OCI-LY3 (cell line): ENCODE measurements at regions not wholly inside any gene's neighbourhood (a gene's known extent, or its start where the extent isn't known, plus 50 kb on each side); places are given as distances from the start of the nearest gene placed in this dataset.

Source experiments
- H2AFZ ChIP-seq: fragments of 200-600, 300-600 bp; shearing (Covaris generic); 2 replicates; pipeline ENCODE4 v1.6.0; 2014; ENCODE audit warnings: antibody characterized with exemption, low read depth, low read length
- H3K27ac ChIP-seq: fragments of 200-600, 300-600 bp; sonication (generic); 2 replicates; pipeline ENCODE4 v1.5.1; 2014; ENCODE audit warnings: mild to moderate bottlenecking, low read length, moderate library complexity, mixed read lengths
- H3K27me3 ChIP-seq: fragments of 200-600, 300-600 bp; sonication (generic); 2 replicates; pipeline ENCODE4 v1.6.1; 2014; ENCODE audit warnings: low read depth, low read length, mixed read lengths
- H3K36me3 ChIP-seq: fragments of 200-600, 300-600 bp; sonication (generic); replicated peaks from 2 replicates; pipeline ENCODE3; 2014; ENCODE audit warnings: low read depth, low read length, mixed read lengths
- H3K4me1 ChIP-seq: fragments of 300-600, 200-600 bp; sonication (generic); 2 replicates; pipeline ENCODE4 v1.6.1; 2014; ENCODE audit warnings: low read length, mixed read lengths
- H3K4me2 ChIP-seq: fragments of 200-600, 300-600 bp; sonication (generic); 2 replicates; pipeline ENCODE4 v1.6.1; 2014; ENCODE audit warnings: low read length, mixed read lengths
- H3K4me3 ChIP-seq: fragments of 300-600, 200-600 bp; sonication (generic); 2 replicates; pipeline ENCODE4 v1.5.1; 2014; ENCODE audit warnings: antibody characterized with exemption, mild to moderate bottlenecking, low read length, moderate library complexity
- H3K79me2 ChIP-seq: fragments of 300-600, 200-600 bp; shearing (Covaris generic); 2 replicates; pipeline ENCODE4 v1.6.1; 2014; ENCODE audit warnings: mild to moderate bottlenecking, low read length, mixed read lengths
- H3K9ac ChIP-seq: fragments of 300-600, 200-600 bp; shearing (Covaris generic); 2 replicates; pipeline ENCODE4 v1.6.0; 2014; ENCODE audit warnings: mild to moderate bottlenecking, low read length, moderate library complexity
- H3K9me3 ChIP-seq: fragments of 200-600, 300-600 bp; shearing (Covaris generic); 2 replicates; pipeline ENCODE4 v1.6.1; 2014; ENCODE audit warnings: low read length, mixed read lengths; ENCODE audit not compliant: insufficient read depth
- H4K20me1 ChIP-seq: fragments of 200-600, 300-600 bp; sonication (generic); 2 replicates; pipeline ENCODE4 v1.6.1; 2016; ENCODE audit warnings: low read length, mixed read lengths; ENCODE audit not compliant: insufficient read depth
- EZH2phosphoT487 ChIP-seq: fragments of 200-600 bp; shearing (Covaris generic); IDR thresholded peaks from 2 replicates; pipeline ENCODE4 v1.6.1; 2018; ENCODE audit warnings: antibody characterized with exemption, mixed run types, low read depth
- TF ChIP-seq, protein P1 (sequence below): fragments of 200-600, 300-600 bp; sonication (generic); IDR thresholded peaks from 2 replicates; pipeline ENCODE4 v1.5.1; 2014; ENCODE audit warnings: antibody characterized with exemption, low read length, low read depth

- Histone ChIP-seq H3K4me1 (no peaks in the 10 kb centered on the region), H3K79me2 (no peaks in the 10 kb centered on the region), H3K36me3 (no peaks in the 10 kb centered on the region), H3K4me3 (no peak overlapping the region), H2AFZ (no peak overlapping the region), H4K20me1 (no peaks in the 10 kb centered on the region), H3K9ac (no peak overlapping the region), H3K27me3 (peaks cover 17% of the 10 kb centered on the region), H3K9me3 (no peaks in the 10 kb centered on the region), H3K4me2 (no peak overlapping the region), H3K27ac (no peak overlapping the region)
- TF ChIP-seq EZH2phosphoT487: no peak
- TF ChIP-seq, protein P1, sequence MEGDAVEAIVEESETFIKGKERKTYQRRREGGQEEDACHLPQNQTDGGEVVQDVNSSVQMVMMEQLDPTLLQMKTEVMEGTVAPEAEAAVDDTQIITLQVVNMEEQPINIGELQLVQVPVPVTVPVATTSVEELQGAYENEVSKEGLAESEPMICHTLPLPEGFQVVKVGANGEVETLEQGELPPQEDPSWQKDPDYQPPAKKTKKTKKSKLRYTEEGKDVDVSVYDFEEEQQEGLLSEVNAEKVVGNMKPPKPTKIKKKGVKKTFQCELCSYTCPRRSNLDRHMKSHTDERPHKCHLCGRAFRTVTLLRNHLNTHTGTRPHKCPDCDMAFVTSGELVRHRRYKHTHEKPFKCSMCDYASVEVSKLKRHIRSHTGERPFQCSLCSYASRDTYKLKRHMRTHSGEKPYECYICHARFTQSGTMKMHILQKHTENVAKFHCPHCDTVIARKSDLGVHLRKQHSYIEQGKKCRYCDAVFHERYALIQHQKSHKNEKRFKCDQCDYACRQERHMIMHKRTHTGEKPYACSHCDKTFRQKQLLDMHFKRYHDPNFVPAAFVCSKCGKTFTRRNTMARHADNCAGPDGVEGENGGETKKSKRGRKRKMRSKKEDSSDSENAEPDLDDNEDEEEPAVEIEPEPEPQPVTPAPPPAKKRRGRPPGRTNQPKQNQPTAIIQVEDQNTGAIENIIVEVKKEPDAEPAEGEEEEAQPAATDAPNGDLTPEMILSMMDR: no peak
Observed at GRCh38 chr15:68501259-68501591, 69.3 kb upstream of the ITGA11 start.

- Histone ChIP-seq H3K27ac (no peak overlapping the region), H3K4me1 (no peaks in the 10 kb centered on the region), H3K36me3 (no peaks in the 10 kb centered on the region), H3K9me3 (no peaks in the 10 kb centered on the region), H3K79me2 (no peaks in the 10 kb centered on the region), H3K4me2 (no peak overlapping the region), H3K4me3 (no peak overlapping the region), H3K9ac (no peak overlapping the region), H3K27me3 (peaks cover 19% of the 10 kb centered on the region), H2AFZ (no peak overlapping the region), H4K20me1 (no peaks in the 10 kb centered on the region)
- TF ChIP-seq EZH2phosphoT487: no peak
- TF ChIP-seq, protein P1: no peak
Observed at GRCh38 chr15:68501616-68502015, 69.7 kb upstream of the ITGA11 start.

DNA sequence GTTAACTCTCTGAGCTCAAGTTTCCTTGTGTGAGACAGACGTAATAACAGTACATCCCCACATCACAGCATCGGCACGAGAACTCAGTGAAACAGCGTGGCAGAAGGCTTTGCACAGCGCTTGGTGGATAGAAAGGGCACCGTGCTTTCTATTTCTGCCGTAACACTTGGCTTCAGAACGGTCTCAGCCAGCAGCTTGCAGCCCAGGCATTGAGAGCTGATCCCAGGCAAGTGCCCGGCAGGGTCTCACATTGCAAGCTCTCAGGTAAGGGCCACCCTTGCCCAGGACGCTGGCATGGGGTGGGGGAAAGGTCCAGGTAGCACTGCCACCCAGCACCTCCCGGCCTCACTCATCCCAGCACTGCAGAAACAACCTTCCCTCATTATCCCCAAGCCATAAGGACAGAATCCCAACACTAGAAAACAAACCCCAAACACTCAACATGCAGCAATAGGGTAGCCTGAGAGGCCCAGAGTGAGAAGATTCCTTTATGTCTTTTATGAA lies 70.5 kb upstream of the ITGA11 start:
- peaks cover 24% of the 10 kb centered on the region for H3K27me3 ChIP-seq
- H3K79me2 ChIP-seq: no peaks in the 10 kb centered on the region
- no peaks in the 10 kb centered on the region for H3K36me3 ChIP-seq
- H3K27ac ChIP-seq: no peak overlapping the region
- H3K4me1 ChIP-seq: no peaks in the 10 kb centered on the region
- H3K4me3 ChIP-seq: no peak overlapping the region
- H4K20me1 ChIP-seq: no peaks in the 10 kb centered on the region
- no peak overlapping the region for H3K4me2 ChIP-seq
- no peak overlapping the region for H2AFZ ChIP-seq
- no peaks in the 10 kb centered on the region for H3K9me3 ChIP-seq
- TF ChIP-seq, protein P1: no peak
- TF ChIP-seq EZH2phosphoT487: no peak
- no peak overlapping the region for H3K9ac ChIP-seq

GRCh38 chr15:68503213-68503612 lies 71.2 kb upstream of the ITGA11 start:
- Histone ChIP-seq H4K20me1 (no peaks in the 10 kb centered on the region), H3K27ac (no peak overlapping the region), H3K9ac (no peak overlapping the region), H2AFZ (no peak overlapping the region), H3K4me1 (no peaks in the 10 kb centered on the region), H3K79me2 (no peaks in the 10 kb centered on the region), H3K9me3 (no peaks in the 10 kb centered on the region), H3K27me3 (peaks cover 21% of the 10 kb centered on the region), H3K4me2 (no peak overlapping the region), H3K4me3 (no peak overlapping the region), H3K36me3 (no peaks in the 10 kb centered on the region)
- TF ChIP-seq, protein P1: no peak
- TF ChIP-seq EZH2phosphoT487: no peak
